Daoy (cell line): ENCODE measurements at regions not wholly inside any gene's neighbourhood (a gene's known extent, or its start where the extent isn't known, plus 50 kb on each side); places are given as distances from the start of the nearest gene placed in this dataset.
"Not testable (repeated sequence)": the region's sequence is repeated elsewhere in the genome, so short reads cannot be mapped to it uniquely, and the experiment has no call there.

Experiments used
- DNase-seq: peaks from one replicate; pipeline ENCODE4 v3.0.0-alpha.2; 2015; ENCODE audit warnings: low read depth

DNA sequence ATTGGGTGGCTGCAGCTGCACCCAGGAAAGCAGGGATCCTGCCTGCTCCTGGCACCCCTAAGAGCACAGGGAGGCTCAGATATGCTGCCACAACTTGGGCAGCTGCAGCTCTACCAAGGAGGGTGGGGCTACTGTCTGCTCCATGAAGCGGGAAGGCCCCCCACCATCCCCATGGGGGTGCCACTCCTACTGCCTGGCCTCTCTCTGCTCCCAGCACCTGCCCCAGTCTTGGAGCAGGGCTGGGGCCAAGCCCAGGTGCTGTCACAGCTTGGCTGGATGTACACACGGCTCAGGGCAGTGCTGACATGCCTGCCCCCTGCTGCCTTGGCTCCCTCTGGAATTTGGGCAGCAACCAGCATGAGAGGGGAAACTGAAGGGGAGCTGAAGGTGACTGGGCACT is 214.7 kb upstream of the PLPPR1 start:
- DNase-seq = no peak

DNA sequence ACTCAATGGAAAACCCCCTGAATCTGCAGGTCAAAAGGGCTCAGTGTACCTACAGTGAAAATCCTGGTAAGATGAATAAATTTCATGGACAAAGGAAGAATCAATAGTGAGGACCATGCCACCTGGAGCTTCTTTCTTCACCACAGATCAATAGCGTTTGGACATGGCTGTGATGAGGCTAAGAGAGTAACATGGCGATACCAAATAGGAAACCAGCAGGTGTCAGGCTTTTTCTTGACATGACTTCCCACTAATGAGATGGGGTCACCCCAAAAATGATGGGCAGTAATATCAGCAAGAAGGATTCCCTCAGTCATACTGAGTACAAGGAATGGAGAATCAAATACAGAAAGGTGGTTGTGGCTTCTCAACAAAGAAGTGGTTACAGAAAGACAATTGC is 208.5 kb upstream of the PLPPR1 start:
- DNase-seq = no peak

DNA sequence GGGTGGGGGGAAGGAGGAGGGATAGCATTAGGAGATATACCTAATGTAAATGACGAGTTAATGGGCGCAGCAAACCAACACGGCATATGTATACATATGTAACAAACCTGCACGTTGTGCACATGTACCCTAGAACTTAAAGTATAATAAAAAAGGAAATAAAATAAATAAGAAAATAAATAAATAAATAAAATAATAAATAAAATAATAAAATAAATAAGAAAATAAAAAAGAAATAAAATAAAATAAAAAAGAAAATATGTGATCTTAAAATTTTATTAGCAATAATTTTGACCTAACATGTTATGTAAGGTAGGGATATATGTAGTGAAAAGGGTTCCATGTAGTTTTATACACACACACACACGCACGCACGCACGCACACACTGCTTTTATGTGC is 195.5 kb upstream of the PLPPR1 start:
- DNase-seq = not testable (repeated sequence)

DNA sequence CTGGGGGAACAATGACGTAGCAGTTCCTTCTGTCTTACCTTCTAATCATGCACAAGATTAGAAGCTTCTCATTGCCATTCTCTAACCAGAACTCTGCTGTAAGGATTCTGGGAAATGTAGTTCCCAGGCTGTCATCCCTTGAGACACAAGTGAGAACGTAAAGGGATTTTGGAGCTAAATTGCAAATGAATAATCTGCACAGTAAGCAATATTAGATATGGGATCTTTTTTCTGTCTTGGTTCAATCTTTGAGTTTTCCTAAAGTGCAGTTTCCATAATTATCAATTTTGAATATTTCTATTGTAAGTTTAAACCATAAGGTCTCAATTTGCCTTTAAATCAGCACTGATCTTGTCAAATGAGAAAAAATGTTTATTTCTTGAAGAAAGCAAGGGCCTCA is 189.7 kb upstream of the PLPPR1 start:
- DNase-seq = no peak

DNA sequence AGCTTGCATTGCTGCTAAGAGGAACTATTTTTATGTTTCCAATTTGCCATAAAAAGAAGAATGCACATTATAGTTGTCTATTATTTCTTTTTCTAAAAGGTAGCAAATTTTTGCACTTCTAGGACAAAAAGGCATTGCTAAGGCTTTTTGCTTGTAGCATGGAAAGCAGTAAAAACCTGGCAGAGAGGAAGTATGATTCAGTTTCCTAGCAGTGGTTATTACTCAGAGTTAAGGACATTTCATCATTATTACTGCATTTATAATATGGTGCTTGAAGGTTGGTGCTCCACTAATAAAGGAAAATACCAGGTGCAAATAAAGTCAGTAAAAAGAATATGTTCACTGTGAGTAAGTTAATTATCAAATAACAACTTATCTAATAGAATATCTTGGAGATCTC is 179.8 kb upstream of the PLPPR1 start:
- DNase-seq = no peak

DNA sequence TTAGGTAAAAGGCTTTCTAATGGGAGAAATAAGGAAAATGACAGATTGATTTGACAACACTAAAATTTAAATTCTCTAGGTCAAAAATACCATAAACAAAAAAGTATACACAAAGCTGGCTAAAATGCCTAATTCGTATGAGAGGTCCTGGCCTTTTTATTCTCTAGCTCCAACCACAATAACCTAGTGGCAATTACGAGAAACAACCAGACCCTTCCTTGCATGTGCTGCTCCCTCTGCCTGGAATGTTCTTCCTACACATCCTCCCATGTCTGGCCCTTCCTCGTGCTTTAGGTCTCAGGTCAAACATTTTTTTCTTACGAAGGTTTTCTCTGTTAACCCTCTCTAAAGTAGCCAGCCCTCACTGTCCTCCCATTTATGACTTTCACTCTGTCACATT is 176.4 kb upstream of the PLPPR1 start:
- no peak for DNase-seq

DNA sequence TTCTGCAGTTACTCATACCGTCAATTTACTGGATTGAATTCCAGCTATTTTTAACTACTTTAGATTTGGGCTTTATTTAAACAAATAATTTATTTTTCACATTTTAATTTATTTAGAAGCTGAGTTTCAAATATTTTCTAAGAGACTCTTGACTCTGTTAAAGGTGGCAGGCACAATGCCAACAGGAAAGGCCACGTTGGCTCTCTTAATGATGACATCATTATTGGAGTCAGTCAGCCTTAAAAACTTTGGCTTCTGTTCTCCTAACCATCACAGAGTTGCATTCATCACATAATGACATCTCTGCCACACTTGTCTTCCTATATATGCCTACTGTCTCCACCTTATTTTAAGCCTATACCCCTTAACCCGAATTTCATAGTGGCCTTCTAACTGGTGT is 172.3 kb upstream of the PLPPR1 start:
- no peak for DNase-seq

DNA sequence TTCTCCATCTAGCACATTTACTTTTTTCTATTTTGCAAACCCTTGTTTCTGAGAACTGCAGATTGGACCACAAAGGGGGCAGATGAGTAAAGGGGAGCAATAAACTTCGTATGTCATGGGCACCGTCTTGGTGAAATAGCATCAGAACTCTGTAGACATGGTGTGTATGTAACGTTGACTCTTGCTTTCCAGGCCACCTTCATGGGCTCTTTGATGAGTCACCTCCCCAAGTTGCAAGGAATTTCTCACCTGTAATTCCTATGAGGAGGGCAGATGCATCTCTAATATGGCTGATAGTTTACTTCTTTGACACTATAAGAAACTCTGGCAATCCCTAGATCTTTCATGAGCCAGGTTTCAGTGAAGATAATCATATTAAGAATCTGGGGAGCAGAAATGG is 163.4 kb upstream of the PLPPR1 start:
- no peak for DNase-seq

DNA sequence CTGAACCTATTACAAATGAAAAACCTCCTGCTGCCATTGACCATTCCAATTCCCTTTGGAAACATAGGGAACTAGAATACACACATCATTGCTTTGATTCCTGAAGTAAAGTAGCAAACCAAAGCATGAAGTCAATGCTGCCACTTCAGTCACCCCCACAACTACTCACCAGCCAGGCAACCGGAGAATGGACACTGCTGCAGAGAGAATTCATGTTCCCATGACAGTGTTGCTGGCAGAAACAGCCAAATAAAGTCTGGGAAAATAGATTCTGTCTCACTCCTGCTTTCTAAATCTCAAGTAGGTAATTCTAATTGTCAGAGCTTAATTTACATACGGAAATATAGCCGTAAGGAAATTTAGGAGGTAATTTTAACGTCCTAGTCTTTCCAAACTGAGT is 162.9 kb upstream of the PLPPR1 start:
- DNase-seq = no peak

DNA sequence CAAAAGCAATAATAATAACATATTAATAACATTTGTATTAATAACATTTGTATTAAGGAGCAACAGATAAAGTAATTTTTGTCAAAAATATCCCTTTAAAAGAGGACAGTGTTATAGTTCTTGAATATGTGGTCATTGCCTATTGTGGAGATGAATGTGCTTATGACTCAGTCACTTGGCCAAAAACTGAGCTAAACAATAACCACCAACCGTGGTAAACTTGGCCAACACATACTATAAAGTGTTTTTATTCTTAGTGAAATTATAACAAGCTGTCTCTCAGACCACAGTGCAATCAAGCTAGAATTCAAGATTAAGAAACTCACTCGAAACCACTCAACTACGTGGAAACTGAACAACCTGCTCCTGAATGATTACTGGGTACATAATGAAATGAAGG is 159.2 kb upstream of the PLPPR1 start:
- DNase-seq = no peak

DNA sequence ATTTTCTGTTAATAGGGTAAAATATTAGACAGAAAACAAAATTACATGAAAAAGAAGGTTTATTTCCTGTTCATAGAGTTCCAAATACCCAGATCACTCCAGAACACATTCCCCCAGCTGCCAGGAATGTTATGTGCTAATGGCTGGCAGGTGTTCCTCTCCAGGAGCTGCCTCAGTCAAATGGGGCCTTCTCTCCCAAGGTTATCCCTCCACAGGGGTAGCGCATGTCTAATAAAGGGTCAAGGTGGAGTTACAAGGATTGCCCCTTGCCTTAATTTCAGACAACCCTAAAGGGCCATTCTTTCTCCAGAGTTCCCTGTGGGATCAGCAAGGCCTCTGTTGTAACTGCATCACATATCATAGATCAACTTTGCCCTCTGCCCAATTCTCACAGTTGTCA is 148.6 kb upstream of the PLPPR1 start:
- no peak for DNase-seq

DNA sequence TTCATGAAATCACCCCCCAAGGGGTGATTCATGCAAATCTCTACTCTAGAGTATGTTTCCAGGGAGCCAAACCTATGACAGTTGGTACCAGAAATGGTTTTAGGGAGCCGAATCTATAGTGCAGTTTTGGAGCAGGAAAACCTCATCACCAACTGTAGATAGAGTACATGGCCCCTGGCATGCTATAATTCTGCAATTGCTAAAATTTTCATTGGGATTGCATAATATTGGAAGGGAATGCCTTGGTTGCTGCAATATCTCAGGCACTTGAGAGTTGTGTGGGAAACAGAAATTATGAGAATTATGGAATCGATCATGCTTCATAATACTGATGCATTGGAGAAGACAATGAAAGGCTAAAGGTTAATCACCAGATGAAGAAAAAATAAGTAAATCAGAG is 148.2 kb upstream of the PLPPR1 start:
- DNase-seq = no peak

DNA sequence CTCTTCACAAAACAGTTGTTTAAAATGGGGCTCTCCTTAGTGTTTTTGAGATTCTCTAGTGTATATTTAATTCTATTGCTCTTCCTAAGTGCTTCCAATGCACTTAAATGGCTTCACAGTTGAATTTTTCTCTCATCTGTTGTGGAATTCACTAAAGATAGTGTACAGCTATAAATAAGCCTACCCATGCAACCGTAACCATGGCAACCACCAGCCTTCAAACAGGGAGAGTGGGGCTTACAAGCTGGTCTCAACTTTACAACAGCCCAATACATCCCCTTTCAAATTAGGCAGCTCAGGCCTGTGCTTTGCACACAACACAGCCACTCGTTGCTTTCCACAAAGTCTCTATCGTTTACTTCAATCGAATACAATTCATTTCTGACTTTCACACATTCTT is 144.0 kb upstream of the PLPPR1 start:
- no peak for DNase-seq

DNA sequence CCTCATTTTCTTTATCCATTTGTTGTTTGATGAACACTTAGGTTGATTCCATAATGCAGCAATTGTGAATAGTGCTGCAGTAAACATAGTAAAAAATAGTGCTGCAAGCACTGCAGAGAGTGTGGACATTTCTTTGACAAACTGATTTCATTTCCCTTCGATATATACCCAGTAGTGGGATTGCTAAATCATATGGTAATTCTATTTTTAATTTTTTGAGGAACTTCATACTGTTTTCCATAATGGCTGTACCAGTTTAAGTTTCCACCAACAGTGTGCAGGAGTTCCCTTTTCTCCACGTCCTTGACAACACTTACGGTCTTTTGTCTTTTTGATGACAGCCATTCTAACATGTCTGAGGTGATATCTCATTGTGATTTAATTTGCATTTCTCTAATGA is 138.2 kb upstream of the PLPPR1 start:
- no peak for DNase-seq

DNA sequence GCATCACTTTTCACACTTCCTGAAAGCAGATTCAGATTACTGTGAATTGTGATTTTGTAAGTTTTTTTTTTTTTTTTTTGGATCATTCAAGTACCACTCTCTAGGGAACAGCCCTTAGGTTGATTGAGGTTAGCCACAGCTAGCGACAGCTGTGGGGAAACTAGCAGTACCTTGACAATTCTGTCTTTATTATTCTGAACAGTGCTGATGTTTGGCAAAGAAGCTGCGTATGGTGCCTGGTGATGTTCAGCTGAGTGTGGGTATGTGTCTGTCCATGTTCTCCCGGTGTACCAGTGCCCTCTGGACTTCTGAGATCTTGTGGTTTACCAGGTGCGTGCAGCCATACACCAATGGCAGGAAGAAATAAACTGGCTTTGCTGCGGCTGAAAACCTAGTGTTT is 117.3 kb upstream of the PLPPR1 start:
- no peak for DNase-seq

DNA sequence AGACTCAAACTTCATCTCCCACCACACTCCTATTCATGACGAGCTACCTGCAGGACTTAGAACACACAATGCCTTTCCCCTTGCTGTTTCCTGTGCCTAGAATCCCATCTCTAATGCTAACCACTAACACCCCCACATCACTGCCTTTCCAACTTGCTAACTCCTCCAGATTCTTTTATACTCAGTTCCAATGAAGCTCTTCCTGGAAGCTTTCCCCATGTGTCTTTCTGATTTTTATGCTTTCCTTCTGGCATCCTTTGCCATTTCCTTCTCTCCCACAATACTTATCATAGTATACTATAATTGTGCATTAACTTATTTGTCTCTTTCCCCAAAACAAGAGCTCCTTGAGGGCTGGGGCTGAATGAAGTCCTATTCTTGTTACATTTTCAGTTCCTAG is 115.3 kb upstream of the PLPPR1 start:
- no peak for DNase-seq

DNA sequence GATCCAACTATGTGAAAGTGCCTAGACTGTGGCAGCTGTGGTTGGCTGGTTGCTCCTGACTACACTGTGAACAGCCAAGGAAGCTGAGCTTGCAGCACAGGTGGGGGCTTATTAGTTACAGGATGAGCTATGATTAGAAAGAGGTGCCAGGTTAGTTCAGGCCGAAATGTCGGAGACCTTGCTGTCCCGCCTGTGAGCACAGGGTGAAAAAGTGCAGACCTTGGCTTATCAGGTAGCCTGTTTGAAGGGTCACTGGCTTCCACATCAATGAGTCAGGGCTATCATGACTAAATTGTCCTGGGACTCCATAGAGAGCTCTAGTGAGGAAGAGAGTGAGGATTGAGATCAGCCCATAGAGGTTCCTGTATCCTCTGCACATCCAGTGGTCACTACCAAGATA is 114.3 kb upstream of the PLPPR1 start:
- DNase-seq = no peak

DNA sequence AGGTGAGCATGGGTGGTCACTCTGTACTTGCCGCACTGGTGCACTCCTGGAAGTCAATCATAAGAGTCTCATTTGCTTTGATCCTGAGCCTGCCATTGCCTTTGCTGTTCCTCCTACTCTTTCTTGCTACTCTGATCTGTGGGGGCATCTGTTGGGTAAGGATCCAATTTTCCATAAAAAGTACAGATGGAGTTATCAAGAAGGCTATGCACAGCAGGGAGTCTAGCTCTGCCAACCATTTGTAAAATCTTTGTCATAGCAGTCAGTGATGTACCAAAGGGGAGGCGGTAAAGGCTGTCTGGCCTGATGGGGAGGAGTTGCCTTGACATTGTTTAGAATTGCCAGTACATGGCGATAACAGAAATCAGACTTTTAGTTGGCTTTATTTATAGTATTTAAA is 109.0 kb upstream of the PLPPR1 start:
- no peak for DNase-seq

DNA sequence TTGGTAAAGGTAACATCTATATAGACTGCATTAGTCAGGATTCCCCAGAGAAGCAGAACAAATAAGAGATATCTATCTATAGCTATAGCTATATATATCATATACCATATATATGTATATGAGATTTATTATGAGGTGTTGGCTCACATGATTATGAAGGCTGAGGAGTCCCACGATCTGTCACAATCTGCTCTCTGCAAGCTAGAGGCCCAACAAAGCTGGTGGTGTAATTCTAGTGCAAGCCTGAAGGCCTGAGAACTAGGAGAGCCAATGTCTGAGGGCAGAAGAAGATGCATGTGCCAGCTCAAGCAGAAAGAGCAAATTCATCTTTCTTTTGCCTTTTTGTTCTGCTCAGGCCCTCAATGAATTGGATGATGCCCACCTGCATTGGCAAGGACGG is 102.2 kb upstream of the PLPPR1 start:
- no peak for DNase-seq

DNA sequence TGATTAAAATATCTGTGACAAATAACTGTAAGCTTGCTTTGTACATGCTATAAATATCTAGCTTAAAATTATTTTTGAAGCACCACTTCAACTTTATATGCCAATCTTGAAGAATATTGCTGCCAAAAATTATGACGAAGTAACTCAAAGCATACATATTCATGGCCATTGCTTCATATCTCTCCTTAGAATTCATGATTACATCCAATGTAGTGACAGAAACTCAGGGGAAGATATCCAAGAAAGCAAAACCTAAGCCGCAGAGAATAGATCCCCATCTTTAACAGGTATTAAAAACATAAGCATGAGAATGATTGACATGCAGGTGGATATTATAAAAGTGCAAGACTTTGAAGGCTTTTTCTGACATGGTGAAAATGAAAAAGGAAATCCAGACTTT is 100.8 kb upstream of the PLPPR1 start:
- DNase-seq = no peak

DNA sequence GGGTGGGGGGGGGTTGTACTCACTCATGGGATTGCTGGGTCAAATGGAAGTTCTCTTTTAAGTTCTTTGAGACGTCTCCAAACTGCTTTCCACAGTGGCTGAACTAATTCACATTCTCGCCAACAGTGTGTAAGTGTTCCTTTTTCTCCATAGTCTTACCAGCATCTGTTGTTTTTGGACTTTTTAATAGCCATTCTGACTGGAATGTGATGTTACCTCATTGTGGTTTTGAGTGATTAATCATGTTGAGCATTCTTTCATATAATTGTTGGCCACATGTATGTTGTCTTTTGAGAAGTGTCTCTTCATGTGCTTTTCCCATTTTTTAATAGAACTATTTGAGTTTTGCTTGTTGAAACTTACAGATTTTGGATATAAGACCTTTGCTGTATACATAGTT is 94.9 kb upstream of the PLPPR1 start:
- DNase-seq = no peak

DNA sequence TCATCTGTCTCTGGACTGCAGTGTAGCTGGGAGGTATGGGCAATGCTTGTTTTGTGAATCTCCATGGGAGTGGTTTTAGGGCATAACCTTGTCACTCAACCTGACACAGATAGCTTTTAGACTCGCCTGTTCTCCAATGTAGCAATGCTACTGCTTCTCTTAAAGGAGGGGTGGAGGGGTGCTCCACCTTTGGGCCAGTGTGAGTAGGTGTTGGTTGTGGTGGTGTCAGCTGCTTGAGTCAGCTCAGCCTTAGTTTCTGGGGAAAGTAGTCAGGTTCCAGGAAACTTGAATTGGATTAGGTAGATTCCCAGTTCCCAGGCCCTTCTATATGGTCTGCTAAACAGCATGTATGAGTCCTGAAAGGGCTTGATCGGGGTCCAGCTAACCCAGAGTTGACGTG is 91.1 kb upstream of the PLPPR1 start:
- DNase-seq = no peak

DNA sequence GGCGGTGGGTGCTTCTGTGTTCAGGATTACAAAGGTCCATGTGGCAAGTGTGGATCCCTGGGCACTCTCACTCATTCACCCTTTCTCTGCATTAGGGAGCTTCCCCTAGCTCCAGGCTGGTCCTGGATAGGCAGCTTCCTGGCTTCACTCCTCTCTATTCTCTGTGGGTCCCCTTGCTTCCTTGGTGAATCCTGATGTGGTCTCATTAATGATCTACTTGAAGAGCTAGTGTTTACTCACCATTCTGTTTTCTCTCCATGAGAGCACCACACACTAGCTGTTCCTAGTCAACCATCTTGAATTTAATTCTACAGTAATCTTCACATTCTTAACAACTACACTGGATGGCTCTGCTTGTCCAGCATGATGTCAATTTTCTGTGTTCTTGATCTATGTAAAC is 90.0 kb upstream of the PLPPR1 start:
- DNase-seq = no peak

DNA sequence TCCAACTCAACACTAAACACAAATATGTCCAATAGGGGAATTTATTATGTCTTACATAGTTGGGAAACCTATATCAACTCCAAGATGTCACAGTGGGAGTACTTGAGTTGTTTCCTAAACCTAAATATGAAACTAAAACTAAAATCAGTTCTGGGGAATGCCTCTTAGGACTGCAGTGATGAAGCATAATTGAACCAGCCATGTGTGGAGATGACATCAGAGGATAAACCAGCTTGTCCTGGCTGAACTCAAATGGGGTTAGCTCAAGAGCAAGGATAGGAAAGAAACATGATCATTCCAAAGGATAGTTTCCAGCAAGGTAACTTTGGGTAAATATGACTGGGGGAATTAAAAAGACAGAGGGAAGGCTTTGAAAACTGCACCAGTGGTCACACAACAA is 88.9 kb upstream of the PLPPR1 start:
- no peak for DNase-seq

DNA sequence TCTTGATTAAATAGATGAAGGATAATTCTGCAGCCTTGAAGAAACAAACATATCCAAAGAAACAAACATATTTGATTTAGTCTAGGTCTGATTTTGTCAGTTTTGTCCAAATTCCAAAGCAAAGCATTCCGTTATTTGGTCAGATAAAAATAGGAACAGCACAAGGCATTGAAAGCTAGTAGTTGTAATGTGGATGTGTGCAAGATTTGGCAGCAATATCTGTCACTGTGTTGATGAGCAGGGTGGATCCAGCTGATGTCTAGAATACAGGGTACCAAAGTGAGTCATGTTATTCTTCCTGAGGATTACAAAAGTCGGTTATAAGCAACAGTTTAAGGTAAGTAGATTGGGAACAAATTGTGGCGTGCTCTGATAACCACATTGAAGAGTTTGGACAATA is 69.3 kb upstream of the PLPPR1 start:
- no peak for DNase-seq
